GM23338 (cell line): ENCODE measurements at regions not wholly inside any gene's neighbourhood (a gene's known extent, or its start where the extent isn't known, plus 50 kb on each side); places are given as distances from the start of the nearest gene placed in this dataset.
A peak's percentile ranks its signal among the peaks of the same experiment; 100 is the strongest.

Experiments used
- ATAC-seq: fragments of 200-7000 bp; cut with Tn5 transposase; 3 replicates; pipeline ENCODE4 v1.9.1; 2020
- DNase-seq: peaks from one replicate; pipeline ENCODE4 v3.0.0-alpha.2; 2015; ENCODE audit warnings: low spot score
- H2AFZ ChIP-seq: fragments of 200-600 bp; sonication (generic); 2 replicates; pipeline ENCODE4 v1.8.0; 2016; ENCODE audit warnings: antibody characterized with exemption, mild to moderate bottlenecking, moderate library complexity
- H3F3A ChIP-seq: fragments of 200-600 bp; sonication (generic); replicated peaks from 2 replicates; pipeline ENCODE4 v1.8.0; 2017; ENCODE audit warnings: antibody characterized with exemption, mixed run types, low read depth
- H3K27ac ChIP-seq: fragments of 200-600 bp; sonication (generic); 2 replicates; pipeline ENCODE4 v1.6.1; 2016; ENCODE audit warnings: low read depth
- H3K27me3 ChIP-seq: fragments of 200-600 bp; sonication (generic); 2 replicates; pipeline ENCODE4 v1.8.0; 2016; ENCODE audit warnings: mild to moderate bottlenecking, mixed run types, moderate library complexity; ENCODE audit not compliant: insufficient read depth
- H3K36me3 ChIP-seq: fragments of 200-600 bp; sonication (generic); 2 replicates; pipeline ENCODE4 v1.8.0; 2016; ENCODE audit warnings: mild to moderate bottlenecking; ENCODE audit not compliant: insufficient read depth
- H3K4me1 ChIP-seq: fragments of 200-600 bp; sonication (generic); 2 replicates; pipeline ENCODE4 v1.8.0; 2016; ENCODE audit warnings: mild to moderate bottlenecking, moderate library complexity; ENCODE audit not compliant: insufficient read depth
- H3K4me2 ChIP-seq: fragments of 200-600 bp; sonication (generic); 2 replicates; pipeline ENCODE4 v1.7.1; 2017; ENCODE audit warnings: mixed run types
- H3K4me3 ChIP-seq: fragments of 200-600 bp; sonication (generic); 2 replicates; pipeline ENCODE4 v1.6.1; 2016; ENCODE audit warnings: mixed run types
- H3K79me2 ChIP-seq: fragments of 200-600 bp; sonication (generic); replicated peaks from 2 replicates; pipeline ENCODE4 v1.8.0; 2017; ENCODE audit warnings: mild to moderate bottlenecking; ENCODE audit not compliant: insufficient read depth
- H3K9me2 ChIP-seq: fragments of 200-600 bp; sonication (generic); 2 replicates; pipeline ENCODE4 v1.8.0; 2017; ENCODE audit not compliant: insufficient read depth
- H4K20me1 ChIP-seq: fragments of 200-600 bp; sonication (generic); replicated peaks from 2 replicates; pipeline ENCODE4 v1.8.0; 2017; ENCODE audit warnings: mild to moderate bottlenecking; ENCODE audit not compliant: insufficient read depth
- H3K27ac Mint-ChIP-seq: 2 replicates; pipeline ENCODE4 v1.8.0; 2020; ENCODE audit warnings: inconsistent platforms, mild to moderate bottlenecking, moderate library complexity, mixed read lengths
- H3K27me3 Mint-ChIP-seq: 3 replicates; pipeline ENCODE4 v1.8.0; 2022; ENCODE audit warnings: low read depth, mild to moderate bottlenecking, moderate library complexity, mixed read lengths, inconsistent platforms; ENCODE audit not compliant: insufficient read depth, poor library complexity
- H3K36me3 Mint-ChIP-seq: 3 replicates; pipeline ENCODE4 v1.8.0; 2021; ENCODE audit warnings: low read depth, mild to moderate bottlenecking, inconsistent platforms, moderate library complexity, mixed read lengths
- H3K4me1 Mint-ChIP-seq: 3 replicates; pipeline ENCODE4 v1.8.0; 2020; ENCODE audit warnings: mild to moderate bottlenecking, inconsistent platforms, mixed read lengths
- H3K4me3 Mint-ChIP-seq: 3 replicates; pipeline ENCODE4 v1.8.0; 2021; ENCODE audit warnings: moderate library complexity, mild to moderate bottlenecking, inconsistent platforms, mixed read lengths
- H3K9me3 Mint-ChIP-seq: 3 replicates; pipeline ENCODE4 v1.8.0; 2020; ENCODE audit warnings: moderate library complexity, mild to moderate bottlenecking, inconsistent platforms, mixed read lengths
- CREB1 ChIP-seq: fragments of 250-450 bp; sonication (Bioruptor Pico); IDR thresholded peaks from 2 replicates; pipeline ENCODE4 v1.5.0; 2020; ENCODE audit warnings: low read depth, mild to moderate bottlenecking, moderate library complexity
- EZH2phosphoT487 ChIP-seq: fragments of 200-600 bp; sonication (generic); IDR thresholded peaks from one replicate; pipeline ENCODE4 v1.8.1; 2018; ENCODE audit warnings: antibody characterized with exemption; ENCODE audit not compliant: unreplicated experiment
- NANOG ChIP-seq: IDR thresholded peaks from 2 replicates; pipeline ENCODE4 v1.6.1; 2016; ENCODE audit warnings: antibody characterized with exemption, borderline replicate concordance
- POLR2AphosphoS5 ChIP-seq: IDR thresholded peaks from 2 replicates; pipeline ENCODE4 v1.6.1; 2016; ENCODE audit warnings: antibody characterized with exemption, low read depth
- ZNF114 ChIP-seq: fragments of 250-450 bp; sonication (Bioruptor Pico); IDR thresholded peaks from 2 replicates; pipeline ENCODE4 v1.5.0; 2020; ENCODE audit warnings: mild to moderate bottlenecking, moderate library complexity
- ZNF462 ChIP-seq: fragments of 250-450 bp; sonication (Bioruptor Pico); IDR thresholded peaks from 2 replicates; pipeline ENCODE4 v1.5.0; 2020; ENCODE audit warnings: mild to moderate bottlenecking, moderate library complexity

- no peak overlapping the region for H3K4me3 ChIP-seq
- H4K20me1 ChIP-seq: no peaks in the 10 kb centered on the region
- Mint-ChIP-seq H3K27ac (no peak overlapping the region), H3K9me3 (no peaks in the 10 kb centered on the region; the same call in 2 of the 3 replicates), H3K27me3 (no peaks in the 10 kb centered on the region), H3K4me3 (no peak overlapping the region), H3K4me1 (no peaks in the 10 kb centered on the region), H3K36me3 (no peaks in the 10 kb centered on the region)
- no peaks in the 10 kb centered on the region for H3K4me1 ChIP-seq
- H3K79me2 ChIP-seq: no peaks in the 10 kb centered on the region
- no peak overlapping the region for H2AFZ ChIP-seq
- no peak overlapping the region for H3K27ac ChIP-seq
- no peak for ATAC-seq
- H3K9me2 ChIP-seq: peaks cover 23% of the 10 kb centered on the region
- no peaks in the 10 kb centered on the region; the same call in 1 of the 2 replicates for H3K36me3 ChIP-seq
- H3F3A ChIP-seq: no peaks in the 10 kb centered on the region
- no peak for DNase-seq
- H3K27me3 ChIP-seq: no peaks in the 10 kb centered on the region
- H3K4me2 ChIP-seq: no peak overlapping the region
- TF ChIP-seq NANOG (no peak), ZNF462 (CRISPR knock-in tag) (no peak), EZH2phosphoT487 (no peak)
Measured at GRCh38 chr1:95375174-95375573, 141.2 kb downstream of the RWDD3 start.

- Histone ChIP-seq H3K27me3 (no peaks in the 10 kb centered on the region), H3K4me3 (no peak overlapping the region), H4K20me1 (no peaks in the 10 kb centered on the region), H3K9me2 (peaks cover 27% of the 10 kb centered on the region; the same call in 1 of the 2 replicates), H3K27ac (no peak overlapping the region), H3K79me2 (no peaks in the 10 kb centered on the region), H2AFZ (0 out of 2 replicates have a peak overlapping the region, but pooled peaks have one; percentile 28), H3K4me2 (no peak overlapping the region), H3K4me1 (no peaks in the 10 kb centered on the region), H3F3A (no peaks in the 10 kb centered on the region), H3K36me3 (no peaks in the 10 kb centered on the region; the same call in 1 of the 2 replicates)
- Mint-ChIP-seq H3K4me3 (no peak overlapping the region), H3K9me3 (no peaks in the 10 kb centered on the region; the same call in 2 of the 3 replicates), H3K27me3 (no peaks in the 10 kb centered on the region), H3K4me1 (peaks cover 7% of the 10 kb centered on the region), H3K36me3 (no peaks in the 10 kb centered on the region), H3K27ac (no peak overlapping the region)
- TF ChIP-seq CREB1: no peak
- no peak for TF ChIP-seq ZNF462 (CRISPR knock-in tag)
- no peak for TF ChIP-seq POLR2AphosphoS5
- TF ChIP-seq ZNF114: no peak
- DNase-seq (no peak), ATAC-seq (no peak)
Measured at GRCh38 chr1:95380909-95381308, 146.9 kb downstream of the RWDD3 start.
